ENCODE measurements at regions not wholly inside any gene's neighbourhood (a gene's known extent, or its start where the extent isn't known, plus 50 kb on each side); places are given as distances from the start of the nearest gene placed in this dataset.
A peak's percentile ranks its signal among the peaks of the same experiment; 100 is the strongest.

DNA sequence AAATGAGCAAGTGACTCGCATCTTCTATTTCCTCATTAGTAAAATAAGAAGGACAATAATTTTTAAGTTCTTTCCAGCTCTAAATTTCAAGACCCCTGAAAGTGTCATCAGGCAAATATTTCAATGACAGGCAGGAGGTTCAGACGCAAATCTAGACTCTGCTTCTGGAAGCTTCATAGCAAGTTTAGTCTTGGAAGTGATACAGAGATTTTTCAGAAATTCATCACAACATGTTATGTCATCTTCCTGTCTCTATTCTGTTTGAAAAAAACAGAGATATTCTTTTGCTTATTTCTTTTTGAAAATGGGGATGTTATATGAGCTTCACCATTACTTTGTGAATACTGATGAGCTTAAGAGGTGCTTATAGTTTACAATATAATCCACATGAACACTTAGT, 74.0 kb downstream of the C3orf85 start:
- Histone ChIP-seq H4K12ac (ENCODE audit: low read depth, low read length) (no peak overlapping the region), H3K79me2 (ENCODE audit: control insufficient read depth, insufficient read depth, low read length, poor library complexity) (no peaks in the 10 kb centered on the region), H3K14ac (ENCODE audit: low read length) (no peak overlapping the region), H4K91ac (ENCODE audit: low read depth, low read length) (no peak overlapping the region), H2BK12ac (ENCODE audit: low read length) (no peak overlapping the region), H3K36me3 (ENCODE audit: control insufficient read depth in 1 of 2, insufficient read depth in 2 of 2, low read length in 2 of 2) (no peaks in the 10 kb centered on the region), H3K4me1 (ENCODE audit: control insufficient read depth in 1 of 2, insufficient read depth in 2 of 2, low read length in 2 of 2) (no peaks in the 10 kb centered on the region), H3K79me1 (ENCODE audit: low read length) (no peaks in the 10 kb centered on the region), H2BK5ac (ENCODE audit: low read depth, low read length, poor library complexity) (no peak overlapping the region), H4K8ac (ENCODE audit: low read depth, low read length) (no peak overlapping the region), H3K27ac (ENCODE audit: low read depth, low read length) (no peak overlapping the region), H3K27me3 (ENCODE audit: insufficient read depth, low read length) (no peaks in the 10 kb centered on the region), H3K18ac (ENCODE audit: low read length) (no peak overlapping the region), H3K4ac (ENCODE audit: low read depth, low read length) (no peak overlapping the region), H2BK120ac (ENCODE audit: insufficient read depth, low read length, poor library complexity) (no peak overlapping the region), H3K9ac (ENCODE audit: low read length) (no peak overlapping the region), H3K4me2 (ENCODE audit: low read length) (no peak overlapping the region), H3K4me3 (ENCODE audit: low read depth, low read length) (no peak overlapping the region), H2AK5ac (ENCODE audit: low read length) (no peak overlapping the region), H2AFZ (ENCODE audit: insufficient read depth, low read length, poor library complexity) (no peak overlapping the region), H3K23ac (ENCODE audit: low read length) (no peak overlapping the region), H3K9me3 (ENCODE audit: insufficient read depth, low read depth, low read length) (no peaks in the 10 kb centered on the region)
- no CpG with 5 or more reads among the region's 2 CpGs for WGBS (ENCODE audit: extremely low coverage, insufficient coverage, insufficient read length)
- no peak for DNase-seq

DNA sequence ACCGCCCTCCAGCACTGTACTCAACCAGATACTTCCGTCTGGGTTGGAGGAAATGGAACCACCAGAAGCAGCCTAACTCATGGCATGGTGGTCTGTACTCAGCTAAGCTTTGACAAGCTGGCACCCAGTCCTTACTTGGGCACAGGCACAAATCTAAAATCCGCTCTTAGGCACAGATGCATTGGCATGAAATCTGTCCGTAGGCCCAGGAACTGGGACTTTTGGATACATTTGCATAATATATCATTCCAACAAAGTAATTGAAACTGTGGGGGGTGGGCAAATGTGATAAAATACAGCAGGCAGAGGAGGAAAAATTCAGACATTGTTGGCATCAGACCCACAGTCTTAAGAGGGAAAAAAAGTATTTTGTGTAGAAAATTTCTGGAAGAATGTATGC, 75.4 kb downstream of the C3orf85 start:
- Histone ChIP-seq H3K4me1 (ENCODE audit: control insufficient read depth in 1 of 2, insufficient read depth in 2 of 2, low read length in 2 of 2) (no peaks in the 10 kb centered on the region), H3K79me1 (ENCODE audit: low read length) (no peaks in the 10 kb centered on the region), H3K4me3 (ENCODE audit: low read depth, low read length) (no peak overlapping the region), H2BK120ac (ENCODE audit: insufficient read depth, low read length, poor library complexity) (no peak overlapping the region), H3K9me3 (ENCODE audit: insufficient read depth, low read depth, low read length) (no peaks in the 10 kb centered on the region), H4K91ac (ENCODE audit: low read depth, low read length) (no peak overlapping the region), H2BK5ac (ENCODE audit: low read depth, low read length, poor library complexity) (no peak overlapping the region), H3K27ac (ENCODE audit: low read depth, low read length) (no peak overlapping the region), H3K36me3 (ENCODE audit: control insufficient read depth in 1 of 2, insufficient read depth in 2 of 2, low read length in 2 of 2) (no peaks in the 10 kb centered on the region), H4K12ac (ENCODE audit: low read depth, low read length) (no peak overlapping the region), H2AK5ac (ENCODE audit: low read length) (no peak overlapping the region), H2AFZ (ENCODE audit: insufficient read depth, low read length, poor library complexity) (no peak overlapping the region), H3K4ac (ENCODE audit: low read depth, low read length) (no peak overlapping the region), H4K8ac (ENCODE audit: low read depth, low read length) (no peak overlapping the region), H3K23ac (ENCODE audit: low read length) (no peak overlapping the region), H3K27me3 (ENCODE audit: insufficient read depth, low read length) (no peaks in the 10 kb centered on the region), H2BK12ac (ENCODE audit: low read length) (no peak overlapping the region), H3K14ac (ENCODE audit: low read length) (no peak overlapping the region), H3K4me2 (ENCODE audit: low read length) (no peak overlapping the region), H3K79me2 (ENCODE audit: control insufficient read depth, insufficient read depth, low read length, poor library complexity) (no peaks in the 10 kb centered on the region), H3K18ac (ENCODE audit: low read length) (no peak overlapping the region), H3K9ac (ENCODE audit: low read length) (no peak overlapping the region)
- no peak for DNase-seq
- WGBS (ENCODE audit: extremely low coverage, insufficient coverage, insufficient read length): no CpG with 5 or more reads among the region's 4 CpGs

DNA sequence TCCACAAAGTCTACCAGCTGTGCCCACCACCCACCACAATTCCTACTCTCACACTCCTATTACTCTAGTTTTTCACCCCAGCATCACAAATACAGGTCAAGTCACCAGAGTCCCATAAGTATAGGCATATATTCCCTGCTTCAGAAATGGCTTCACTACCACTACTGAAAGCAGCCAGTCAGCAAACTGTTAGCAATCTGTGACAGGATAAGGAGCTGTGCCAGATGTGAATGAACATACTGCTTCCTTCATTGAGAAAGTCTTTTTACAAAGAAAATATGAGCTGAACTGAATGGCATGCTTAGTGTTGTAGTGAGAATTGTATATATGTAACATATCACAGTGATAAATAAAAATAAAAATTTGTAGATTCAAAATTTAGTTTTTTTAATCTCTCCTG, 76.8 kb downstream of the C3orf85 start:
- H3K9me3 ChIP-seq (ENCODE audit: insufficient read depth, low read depth, low read length): no peaks in the 10 kb centered on the region
- H3K4me2 ChIP-seq (ENCODE audit: low read length): no peak overlapping the region
- no peaks in the 10 kb centered on the region for H3K4me1 ChIP-seq (ENCODE audit: control insufficient read depth in 1 of 2, insufficient read depth in 2 of 2, low read length in 2 of 2)
- H4K91ac ChIP-seq (ENCODE audit: low read depth, low read length): no peak overlapping the region
- H2AFZ ChIP-seq (ENCODE audit: insufficient read depth, low read length, poor library complexity): no peak overlapping the region
- H2BK120ac ChIP-seq (ENCODE audit: insufficient read depth, low read length, poor library complexity): no peak overlapping the region
- H3K27ac ChIP-seq (ENCODE audit: low read depth, low read length): no peak overlapping the region
- H2BK5ac ChIP-seq (ENCODE audit: low read depth, low read length, poor library complexity): no peak overlapping the region
- no peak overlapping the region for H3K4ac ChIP-seq (ENCODE audit: low read depth, low read length)
- no peak overlapping the region for H3K18ac ChIP-seq (ENCODE audit: low read length)
- no peaks in the 10 kb centered on the region for H3K36me3 ChIP-seq (ENCODE audit: control insufficient read depth in 1 of 2, insufficient read depth in 2 of 2, low read length in 2 of 2)
- no peaks in the 10 kb centered on the region for H3K27me3 ChIP-seq (ENCODE audit: insufficient read depth, low read length)
- H3K79me2 ChIP-seq (ENCODE audit: control insufficient read depth, insufficient read depth, low read length, poor library complexity): no peaks in the 10 kb centered on the region
- no peak overlapping the region for H4K8ac ChIP-seq (ENCODE audit: low read depth, low read length)
- no peak overlapping the region for H2AK5ac ChIP-seq (ENCODE audit: low read length)
- H3K4me3 ChIP-seq (ENCODE audit: low read depth, low read length): no peak overlapping the region
- no peak for DNase-seq
- no peak overlapping the region for H4K12ac ChIP-seq (ENCODE audit: low read depth, low read length)
- H3K14ac ChIP-seq (ENCODE audit: low read length): no peak overlapping the region
- no peak overlapping the region for H2BK12ac ChIP-seq (ENCODE audit: low read length)
- H3K23ac ChIP-seq (ENCODE audit: low read length): no peak overlapping the region
- no peak overlapping the region for H3K9ac ChIP-seq (ENCODE audit: low read length)
- H3K79me1 ChIP-seq (ENCODE audit: low read length): no peaks in the 10 kb centered on the region

DNA sequence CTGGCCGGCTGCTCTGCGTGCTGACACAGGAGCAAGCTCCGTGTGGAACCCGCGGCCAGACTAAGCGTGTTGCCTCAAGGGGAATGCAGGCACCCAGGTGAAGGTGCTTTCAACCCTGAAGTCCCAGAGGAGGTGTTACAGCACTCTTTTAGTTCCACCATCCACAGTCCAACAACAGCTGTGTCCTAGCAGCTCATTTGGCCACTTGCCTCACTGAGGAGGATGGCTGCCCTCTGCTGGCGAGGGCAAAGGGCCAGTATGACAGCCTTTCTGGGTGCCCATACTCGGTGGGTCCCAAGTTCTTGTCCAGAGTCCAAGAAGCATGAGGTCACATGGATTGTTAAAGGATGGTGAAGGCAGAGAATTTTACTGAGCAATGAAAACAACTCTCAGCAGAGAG, 87.8 kb downstream of the C3orf85 start:
- no CpG with 5 or more reads among the region's 8 CpGs for WGBS (ENCODE audit: extremely low coverage, insufficient coverage, insufficient read length)
- no peaks in the 10 kb centered on the region for H3K4me1 ChIP-seq (ENCODE audit: control insufficient read depth in 1 of 2, insufficient read depth in 2 of 2, low read length in 2 of 2)
- H4K8ac ChIP-seq (ENCODE audit: low read depth, low read length): no peak overlapping the region

More for the DNA sequence above, 87.8 kb downstream of the C3orf85 start:
- Histone ChIP-seq H2BK12ac (ENCODE audit: low read length) (no peak overlapping the region), H3K27me3 (ENCODE audit: insufficient read depth, low read length) (no peaks in the 10 kb centered on the region), H3K79me1 (ENCODE audit: low read length) (no peaks in the 10 kb centered on the region), H3K23ac (ENCODE audit: low read length) (no peak overlapping the region), H4K12ac (ENCODE audit: low read depth, low read length) (no peak overlapping the region), H3K27ac (ENCODE audit: low read depth, low read length) (no peak overlapping the region), H2BK5ac (ENCODE audit: low read depth, low read length, poor library complexity) (no peak overlapping the region), H2AK5ac (ENCODE audit: low read length) (no peak overlapping the region), H4K91ac (ENCODE audit: low read depth, low read length) (no peak overlapping the region), H2BK120ac (ENCODE audit: insufficient read depth, low read length, poor library complexity) (no peak overlapping the region), H3K79me2 (ENCODE audit: control insufficient read depth, insufficient read depth, low read length, poor library complexity) (no peaks in the 10 kb centered on the region), H3K9ac (ENCODE audit: low read length) (no peak overlapping the region), H3K36me3 (ENCODE audit: control insufficient read depth in 1 of 2, insufficient read depth in 2 of 2, low read length in 2 of 2) (no peaks in the 10 kb centered on the region), H3K14ac (ENCODE audit: low read length) (no peak overlapping the region), H3K4me2 (ENCODE audit: low read length) (no peak overlapping the region), H2AFZ (ENCODE audit: insufficient read depth, low read length, poor library complexity) (no peak overlapping the region), H3K4me3 (ENCODE audit: low read depth, low read length) (no peak overlapping the region), H3K18ac (ENCODE audit: low read length) (no peak overlapping the region), H3K4ac (ENCODE audit: low read depth, low read length) (no peak overlapping the region), H3K9me3 (ENCODE audit: insufficient read depth, low read depth, low read length) (no peaks in the 10 kb centered on the region)
- DNase-seq: peak; percentile 33 to 63
